OCI-LY3 (cell line): ENCODE measurements at regions not wholly inside any gene's neighbourhood (a gene's known extent, or its start where the extent isn't known, plus 50 kb on each side); places are given as distances from the start of the nearest gene placed in this dataset.

Experiments used
- H2AFZ ChIP-seq: fragments of 200-600, 300-600 bp; shearing (Covaris generic); 2 replicates; pipeline ENCODE4 v1.6.0; 2014; ENCODE audit warnings: antibody characterized with exemption, low read depth, low read length
- H3K27ac ChIP-seq: fragments of 200-600, 300-600 bp; sonication (generic); 2 replicates; pipeline ENCODE4 v1.5.1; 2014; ENCODE audit warnings: mild to moderate bottlenecking, low read length, moderate library complexity, mixed read lengths
- H3K27me3 ChIP-seq: fragments of 200-600, 300-600 bp; sonication (generic); 2 replicates; pipeline ENCODE4 v1.6.1; 2014; ENCODE audit warnings: low read depth, low read length, mixed read lengths
- H3K36me3 ChIP-seq: fragments of 200-600, 300-600 bp; sonication (generic); replicated peaks from 2 replicates; pipeline ENCODE3; 2014; ENCODE audit warnings: low read depth, low read length, mixed read lengths
- H3K4me1 ChIP-seq: fragments of 300-600, 200-600 bp; sonication (generic); 2 replicates; pipeline ENCODE4 v1.6.1; 2014; ENCODE audit warnings: low read length, mixed read lengths
- H3K4me2 ChIP-seq: fragments of 200-600, 300-600 bp; sonication (generic); 2 replicates; pipeline ENCODE4 v1.6.1; 2014; ENCODE audit warnings: low read length, mixed read lengths
- H3K4me3 ChIP-seq: fragments of 300-600, 200-600 bp; sonication (generic); 2 replicates; pipeline ENCODE4 v1.5.1; 2014; ENCODE audit warnings: antibody characterized with exemption, mild to moderate bottlenecking, low read length, moderate library complexity
- H3K79me2 ChIP-seq: fragments of 300-600, 200-600 bp; shearing (Covaris generic); 2 replicates; pipeline ENCODE4 v1.6.1; 2014; ENCODE audit warnings: mild to moderate bottlenecking, low read length, mixed read lengths
- H3K9ac ChIP-seq: fragments of 300-600, 200-600 bp; shearing (Covaris generic); 2 replicates; pipeline ENCODE4 v1.6.0; 2014; ENCODE audit warnings: mild to moderate bottlenecking, low read length, moderate library complexity
- H3K9me3 ChIP-seq: fragments of 200-600, 300-600 bp; shearing (Covaris generic); 2 replicates; pipeline ENCODE4 v1.6.1; 2014; ENCODE audit warnings: low read length, mixed read lengths; ENCODE audit not compliant: insufficient read depth
- H4K20me1 ChIP-seq: fragments of 200-600, 300-600 bp; sonication (generic); 2 replicates; pipeline ENCODE4 v1.6.1; 2016; ENCODE audit warnings: low read length, mixed read lengths; ENCODE audit not compliant: insufficient read depth
- CTCF ChIP-seq: fragments of 200-600, 300-600 bp; sonication (generic); IDR thresholded peaks from 2 replicates; pipeline ENCODE4 v1.5.1; 2014; ENCODE audit warnings: antibody characterized with exemption, low read length, low read depth
- EZH2phosphoT487 ChIP-seq: fragments of 200-600 bp; shearing (Covaris generic); IDR thresholded peaks from 2 replicates; pipeline ENCODE4 v1.6.1; 2018; ENCODE audit warnings: antibody characterized with exemption, mixed run types, low read depth

- Histone ChIP-seq H3K27me3 (no peaks in the 10 kb centered on the region), H3K4me2 (no peak overlapping the region), H3K9me3 (no peaks in the 10 kb centered on the region), H3K27ac (no peak overlapping the region), H4K20me1 (no peaks in the 10 kb centered on the region), H2AFZ (no peak overlapping the region), H3K4me1 (no peaks in the 10 kb centered on the region), H3K9ac (no peak overlapping the region), H3K4me3 (no peak overlapping the region), H3K79me2 (no peaks in the 10 kb centered on the region), H3K36me3 (no peaks in the 10 kb centered on the region)
- TF ChIP-seq EZH2phosphoT487 = no peak
- TF ChIP-seq CTCF = no peak
Measured at GRCh38 chr13:22487932-22488331, 692.8 kb upstream of the SGCG start.

GRCh38 chr13:22489771-22490170 is 691.0 kb upstream of the SGCG start:
- no peak overlapping the region for H3K9ac ChIP-seq
- no peaks in the 10 kb centered on the region for H4K20me1 ChIP-seq
- H3K4me3 ChIP-seq = no peak overlapping the region
- H3K9me3 ChIP-seq = no peaks in the 10 kb centered on the region
- no peak overlapping the region for H2AFZ ChIP-seq
- H3K36me3 ChIP-seq = no peaks in the 10 kb centered on the region
- no peak for TF ChIP-seq CTCF
- TF ChIP-seq EZH2phosphoT487 = no peak
- no peaks in the 10 kb centered on the region for H3K4me1 ChIP-seq
- no peak overlapping the region for H3K4me2 ChIP-seq
- no peak overlapping the region for H3K27ac ChIP-seq
- H3K27me3 ChIP-seq = no peaks in the 10 kb centered on the region
- no peaks in the 10 kb centered on the region for H3K79me2 ChIP-seq

- Histone ChIP-seq H3K79me2 (no peaks in the 10 kb centered on the region), H3K27ac (no peak overlapping the region), H3K4me1 (no peaks in the 10 kb centered on the region), H3K27me3 (no peaks in the 10 kb centered on the region), H3K9me3 (no peaks in the 10 kb centered on the region), H3K36me3 (no peaks in the 10 kb centered on the region), H3K9ac (no peak overlapping the region), H4K20me1 (no peaks in the 10 kb centered on the region), H3K4me2 (no peak overlapping the region), H2AFZ (no peak overlapping the region), H3K4me3 (no peak overlapping the region)
- TF ChIP-seq CTCF (no peak), EZH2phosphoT487 (no peak)
Measured at GRCh38 chr13:22495819-22496218, 685.0 kb upstream of the SGCG start.

DNA sequence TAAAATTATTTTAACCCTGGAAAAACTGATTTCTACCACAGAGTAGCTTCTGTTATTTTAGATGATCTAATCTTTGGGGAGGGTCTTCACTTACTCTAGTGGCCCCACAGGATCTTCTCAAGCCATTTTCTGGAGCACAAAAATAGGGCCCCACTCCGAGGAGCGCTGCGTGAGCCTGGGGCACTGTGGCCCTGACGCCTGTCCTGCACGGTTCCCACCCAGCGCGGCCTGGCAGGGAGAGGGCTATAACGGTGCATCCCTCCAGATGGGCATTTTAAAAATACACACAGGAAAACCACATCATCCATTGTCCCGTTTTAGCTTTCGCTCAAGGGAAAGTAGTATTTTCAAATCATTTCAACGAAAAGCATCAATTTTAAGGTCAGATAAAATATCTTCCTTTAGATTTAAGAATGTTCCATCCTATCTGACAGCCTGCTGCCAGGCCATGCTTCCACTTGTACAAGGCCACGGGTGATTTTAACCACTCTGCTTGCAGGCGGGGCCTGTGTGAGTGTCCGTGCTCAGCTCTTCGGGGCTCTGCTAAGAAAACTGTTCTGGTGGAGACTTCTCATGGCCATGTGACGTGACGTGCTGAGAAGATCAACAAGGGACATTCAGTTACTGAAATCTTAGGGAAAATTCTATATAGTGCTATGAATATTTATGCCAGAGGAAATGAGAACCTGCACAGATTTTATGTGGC is 683.8 kb upstream of the SGCG start:
- Histone ChIP-seq H4K20me1 (no peaks in the 10 kb centered on the region), H3K27ac (no peak overlapping the region), H2AFZ (no peak overlapping the region), H3K9ac (no peak overlapping the region), H3K4me1 (no peaks in the 10 kb centered on the region), H3K27me3 (no peaks in the 10 kb centered on the region), H3K4me2 (no peak overlapping the region), H3K9me3 (no peaks in the 10 kb centered on the region), H3K4me3 (no peak overlapping the region), H3K79me2 (no peaks in the 10 kb centered on the region), H3K36me3 (no peaks in the 10 kb centered on the region)
- TF ChIP-seq CTCF (no peak), EZH2phosphoT487 (no peak)
